ENCODE measurements at regions not wholly inside any gene's neighbourhood (a gene's known extent, or its start where the extent isn't known, plus 50 kb on each side); places are given as distances from the start of the nearest gene placed in this dataset.

- TF ChIP-seq CTCF (conservative IDR thresholded peaks at IDR 0.05; ENCODE audit: low read depth, low read length) (no peak), EZH2 (IDR thresholded peaks at IDR 0.05; ENCODE audit: borderline replicate concordance, low read depth, low read length, poor library complexity, severe bottlenecking) (no peak)
These were observed 99.0 kb downstream of the CNTN3 start for GRCh38 chr3:74515451-74515850.
